Activated CD8-positive, alpha-beta T cell treated with anti-CD3 and anti-CD28 coated beads for 36 hours (primary cell): ENCODE measurements at regions not wholly inside any gene's neighbourhood (a gene's known extent, or its start where the extent isn't known, plus 50 kb on each side); places are given as distances from the start of the nearest gene placed in this dataset.

Experiments used
- ATAC-seq: fragments of 200-7000 bp; cut with Tn5 transposase; one replicate; pipeline ENCODE4 v1.10.0; 2021; ENCODE audit warnings: mild to moderate bottlenecking, moderate library complexity
- CTCF ChIA-PET: fragments of 350-600 bp; sonication (Branson Sonifier 250); formaldehyde crosslinking; loops from one replicate; lab custom pipeline; 2021; ENCODE audit warnings: antibody characterized with exemption; lab: Charles Lee
- POLR2A ChIA-PET: fragments of 350-600 bp; sonication (Branson Sonifier 250); formaldehyde crosslinking; loops from one replicate; lab custom pipeline; 2021; ENCODE audit warnings: antibody characterized with exemption; lab: Charles Lee
- DNase-seq: peaks from one replicate; pipeline ENCODE4 v3.0.0-alpha.2; 2020
- H3K27ac Mint-ChIP-seq: one replicate; pipeline ENCODE4 v1.8.0; 2021; ENCODE audit warnings: mild to moderate bottlenecking, mixed read lengths
- H3K27me3 Mint-ChIP-seq: one replicate; pipeline ENCODE4 v1.8.0; 2021; ENCODE audit warnings: mixed read lengths
- H3K36me3 Mint-ChIP-seq: one replicate; pipeline ENCODE4 v1.8.0; 2021; ENCODE audit warnings: low read depth, mixed read lengths
- H3K4me1 Mint-ChIP-seq: one replicate; pipeline ENCODE4 v1.8.0; 2021; ENCODE audit warnings: low read depth, mixed read lengths
- H3K4me3 Mint-ChIP-seq: one replicate; pipeline ENCODE4 v1.8.0; 2021; ENCODE audit warnings: mild to moderate bottlenecking, moderate library complexity, mixed read lengths
- H3K9me3 Mint-ChIP-seq: one replicate; pipeline ENCODE4 v1.8.0; 2021; ENCODE audit warnings: mixed read lengths
- intact Hi-C: fragments of 100-400 bp; cut with micrococcal nuclease; formaldehyde crosslinking; loops from one replicate; pipeline ENCODE4 v1.10.0; 2022
- TF ChIP-seq, protein P1 (sequence below): fragments of 200-600 bp; IDR thresholded peaks from one replicate; pipeline ENCODE4 v1.8.0; 2022; ENCODE audit warnings: antibody characterized with exemption, mild to moderate bottlenecking

DNA sequence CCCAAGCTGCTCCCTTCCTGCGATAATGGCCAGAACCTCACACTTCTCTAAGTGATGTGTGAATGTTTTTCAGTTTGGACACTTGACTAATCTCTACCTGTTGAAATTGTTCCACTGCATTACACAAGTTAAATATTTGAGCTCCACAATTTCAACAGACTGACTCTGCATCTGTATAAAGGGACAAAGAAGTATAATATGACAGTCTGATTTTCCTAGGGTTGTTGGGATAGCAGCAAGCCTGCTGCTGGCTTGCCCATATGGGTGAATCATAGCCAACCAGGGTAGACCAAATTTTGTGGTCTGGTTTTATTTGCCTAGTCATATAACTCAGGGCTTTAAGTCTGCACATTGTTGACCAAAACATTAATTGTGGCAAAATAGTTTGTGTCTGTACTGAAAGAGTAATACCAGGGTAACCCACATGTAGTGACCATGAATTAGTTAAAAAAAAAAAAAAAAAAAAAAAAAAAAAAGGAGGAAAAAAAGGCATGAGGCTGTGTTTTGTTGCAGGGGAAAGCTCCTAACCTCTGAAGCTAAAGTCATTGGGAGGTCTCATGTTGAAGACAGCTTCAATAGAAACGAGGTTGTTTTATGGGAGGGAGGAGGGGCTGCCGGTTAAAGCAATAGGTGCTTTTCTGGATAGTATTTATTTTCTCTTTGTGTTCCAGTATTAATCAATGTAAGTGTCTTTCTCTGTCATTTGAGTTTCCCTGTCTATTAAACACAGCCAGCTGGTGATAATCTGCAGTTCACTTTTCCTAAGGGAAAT is 534.2 kb downstream of the RAB28 start:
- ChIA-PET POLR2A (no interaction called here), CTCF (no interaction called here)
- TF ChIP-seq, protein P1, sequence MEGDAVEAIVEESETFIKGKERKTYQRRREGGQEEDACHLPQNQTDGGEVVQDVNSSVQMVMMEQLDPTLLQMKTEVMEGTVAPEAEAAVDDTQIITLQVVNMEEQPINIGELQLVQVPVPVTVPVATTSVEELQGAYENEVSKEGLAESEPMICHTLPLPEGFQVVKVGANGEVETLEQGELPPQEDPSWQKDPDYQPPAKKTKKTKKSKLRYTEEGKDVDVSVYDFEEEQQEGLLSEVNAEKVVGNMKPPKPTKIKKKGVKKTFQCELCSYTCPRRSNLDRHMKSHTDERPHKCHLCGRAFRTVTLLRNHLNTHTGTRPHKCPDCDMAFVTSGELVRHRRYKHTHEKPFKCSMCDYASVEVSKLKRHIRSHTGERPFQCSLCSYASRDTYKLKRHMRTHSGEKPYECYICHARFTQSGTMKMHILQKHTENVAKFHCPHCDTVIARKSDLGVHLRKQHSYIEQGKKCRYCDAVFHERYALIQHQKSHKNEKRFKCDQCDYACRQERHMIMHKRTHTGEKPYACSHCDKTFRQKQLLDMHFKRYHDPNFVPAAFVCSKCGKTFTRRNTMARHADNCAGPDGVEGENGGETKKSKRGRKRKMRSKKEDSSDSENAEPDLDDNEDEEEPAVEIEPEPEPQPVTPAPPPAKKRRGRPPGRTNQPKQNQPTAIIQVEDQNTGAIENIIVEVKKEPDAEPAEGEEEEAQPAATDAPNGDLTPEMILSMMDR, result no peak
- no peaks in the 10 kb centered on the region for H3K4me1 Mint-ChIP-seq
- H3K9me3 Mint-ChIP-seq, result no peaks in the 10 kb centered on the region
- DNase-seq (no peak), ATAC-seq (no peak)
- no peaks in the 10 kb centered on the region for H3K27me3 Mint-ChIP-seq
- H3K27ac Mint-ChIP-seq, result no peak overlapping the region
- no peaks in the 10 kb centered on the region for H3K36me3 Mint-ChIP-seq
- intact Hi-C loops, result no loop called here
- H3K4me3 Mint-ChIP-seq, result no peak overlapping the region

DNA sequence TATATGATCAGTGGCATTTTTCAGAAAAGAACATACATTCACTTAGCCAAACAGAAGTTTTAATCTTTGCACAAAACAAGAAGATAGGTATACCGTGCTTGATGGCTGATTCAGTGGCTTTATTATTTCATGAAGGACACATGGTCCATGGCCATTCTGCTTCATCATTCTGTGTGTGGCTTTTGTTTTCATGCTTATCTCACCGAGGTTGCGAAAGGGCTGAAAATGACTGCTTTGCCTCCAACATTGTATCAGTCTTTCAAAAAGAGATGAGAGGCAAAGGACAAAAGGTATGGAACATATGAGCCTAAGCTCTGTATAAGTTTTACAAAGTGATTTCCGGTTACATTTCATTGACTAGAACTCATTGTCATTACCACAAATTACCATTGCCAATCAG is 541.1 kb downstream of the RAB28 start:
- CTCF ChIA-PET, result no interaction called here

DNA sequence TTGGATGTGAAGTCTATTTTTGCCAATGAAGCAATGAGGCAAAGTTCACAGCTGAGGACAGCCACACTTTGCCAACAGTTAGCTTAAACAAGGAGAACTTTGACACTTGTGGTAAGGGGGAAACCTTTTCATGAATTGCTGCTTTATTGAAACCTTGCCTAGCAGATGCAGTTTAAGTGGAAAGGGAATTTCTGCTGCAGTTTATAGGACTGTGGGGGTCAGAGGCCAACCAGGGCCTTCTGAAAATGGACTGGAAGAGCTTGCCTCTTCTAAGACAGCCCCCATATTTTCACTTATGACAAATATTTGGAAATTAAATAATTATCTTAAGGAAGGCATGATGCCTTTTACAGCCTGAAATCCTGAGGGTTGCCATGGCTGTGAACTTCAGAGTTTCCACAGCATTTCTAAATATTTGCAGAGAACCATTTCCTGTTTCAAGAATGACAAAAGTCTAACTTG is 550.3 kb downstream of the RAB28 start:
- Mint-ChIP-seq H3K27me3 (no peaks in the 10 kb centered on the region), H3K27ac (no peak overlapping the region), H3K4me3 (no peak overlapping the region), H3K4me1 (no peaks in the 10 kb centered on the region), H3K9me3 (no peaks in the 10 kb centered on the region), H3K36me3 (no peaks in the 10 kb centered on the region)
- CTCF ChIA-PET, result no interaction called here
- intact Hi-C loops, result no loop called here
- POLR2A ChIA-PET, result interaction anchor here (0.6 kb wide), 1 partner anchor 588 kb away, joined by 3 read pairs; no protein-coding TSS in a partner anchor
- TF ChIP-seq, protein P1, result no peak
- DNase-seq (no peak), ATAC-seq (no peak)

More for the DNA sequence above, 541.1 kb downstream of the RAB28 start:
- Mint-ChIP-seq H3K4me1 (no peaks in the 10 kb centered on the region), H3K27me3 (no peaks in the 10 kb centered on the region), H3K27ac (no peak overlapping the region), H3K36me3 (no peaks in the 10 kb centered on the region), H3K9me3 (peaks cover 1% of the 10 kb centered on the region), H3K4me3 (no peak overlapping the region)
- POLR2A ChIA-PET, result no interaction called here
- no peak for DNase-seq
- intact Hi-C loops, result no loop called here
- no peak for ATAC-seq
- TF ChIP-seq, protein P1, result no peak

DNA sequence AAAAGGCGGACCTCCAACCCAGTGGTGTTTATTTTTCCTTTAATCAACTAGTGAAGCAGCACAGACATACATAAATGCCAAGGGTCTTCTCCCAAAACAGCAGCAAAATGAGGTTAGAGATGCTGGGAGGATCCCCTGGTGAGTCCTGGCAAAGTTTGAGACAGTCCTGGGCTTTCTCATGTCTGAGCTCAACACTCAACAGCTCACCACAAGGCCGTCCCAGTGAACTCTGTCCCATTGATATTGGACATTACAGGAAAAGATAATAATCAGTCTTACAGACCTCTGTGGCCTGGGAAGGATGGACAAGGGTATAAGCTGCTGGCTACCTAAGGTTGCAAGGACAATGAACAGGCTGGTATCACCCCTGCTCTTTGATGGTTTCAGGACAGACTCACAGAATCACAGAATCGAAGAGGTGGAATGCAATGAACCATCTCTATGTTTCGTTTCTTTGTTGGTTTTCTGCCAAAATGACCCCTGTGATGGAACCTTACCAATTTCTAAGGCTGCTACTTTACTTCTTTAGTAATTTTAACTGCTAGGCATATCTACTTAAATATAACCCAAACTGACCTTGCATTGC is 551.8 kb downstream of the RAB28 start:
- DNase-seq (no peak), ATAC-seq (no peak)
- no peaks in the 10 kb centered on the region for H3K27me3 Mint-ChIP-seq
- no peaks in the 10 kb centered on the region for H3K36me3 Mint-ChIP-seq
- ChIA-PET CTCF (no interaction called here), POLR2A (no interaction called here)
- no peaks in the 10 kb centered on the region for H3K9me3 Mint-ChIP-seq
- H3K27ac Mint-ChIP-seq, result no peak overlapping the region
- H3K4me3 Mint-ChIP-seq, result no peak overlapping the region
- TF ChIP-seq, protein P1, result no peak
- intact Hi-C loops, result no loop called here
- no peaks in the 10 kb centered on the region for H3K4me1 Mint-ChIP-seq

DNA sequence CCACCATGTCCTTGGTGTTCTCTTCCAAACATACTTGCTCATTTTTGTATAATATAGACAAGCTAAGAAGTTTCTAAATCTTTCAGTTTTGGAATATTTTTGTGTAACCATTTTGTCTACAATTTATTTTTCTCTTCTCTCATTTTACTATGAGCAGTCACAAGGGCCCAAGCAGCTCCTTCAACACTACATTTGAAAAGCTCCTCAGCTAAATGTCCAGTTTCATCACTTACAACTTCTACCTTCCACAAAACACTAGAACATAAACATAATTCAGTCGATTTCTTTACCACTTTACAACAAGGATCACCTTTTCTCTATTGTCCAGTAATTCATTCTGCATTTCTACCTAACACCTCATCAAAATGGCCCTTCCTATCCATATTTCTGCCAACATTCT is 554.4 kb downstream of the RAB28 start:
- Mint-ChIP-seq H3K36me3 (no peaks in the 10 kb centered on the region), H3K27ac (no peak overlapping the region), H3K4me3 (no peak overlapping the region), H3K4me1 (no peaks in the 10 kb centered on the region), H3K27me3 (no peaks in the 10 kb centered on the region), H3K9me3 (no peaks in the 10 kb centered on the region)
- TF ChIP-seq, protein P1, result no peak
- DNase-seq (no peak), ATAC-seq (no peak)
- CTCF ChIA-PET, result no interaction called here
- intact Hi-C loops, result no loop called here
- POLR2A ChIA-PET, result no interaction called here
